Progenitor cell of endocrine pancreas (in vitro differentiated cells): ENCODE measurements at regions not wholly inside any gene's neighbourhood (a gene's known extent, or its start where the extent isn't known, plus 50 kb on each side); places are given as distances from the start of the nearest gene placed in this dataset.

Source experiments
- DNase-seq: peaks from one replicate; pipeline ENCODE4 v3.0.0; 2021; ENCODE audit warnings: low spot score; ENCODE audit not compliant: unreplicated experiment
- H3K27ac Mint-ChIP-seq: 2 replicates; pipeline ENCODE4 v1.8.0; 2021; ENCODE audit warnings: mild to moderate bottlenecking, moderate library complexity, mixed read lengths
- H3K27me3 Mint-ChIP-seq: 2 replicates; pipeline ENCODE4 v1.8.0; 2021; ENCODE audit warnings: mixed read lengths
- H3K36me3 Mint-ChIP-seq: 2 replicates; pipeline ENCODE4 v1.8.0; 2022; ENCODE audit warnings: mixed read lengths; ENCODE audit not compliant: insufficient read depth
- H3K4me1 Mint-ChIP-seq: 2 replicates; pipeline ENCODE4 v1.8.0; 2021; ENCODE audit warnings: low read depth, mixed read lengths
- H3K4me3 Mint-ChIP-seq: 2 replicates; pipeline ENCODE4 v1.8.0; 2021; ENCODE audit warnings: low read depth, mild to moderate bottlenecking, moderate library complexity, mixed read lengths
- H3K9me3 Mint-ChIP-seq: 2 replicates; pipeline ENCODE4 v1.8.0; 2021; ENCODE audit warnings: low read depth, mixed read lengths
- CTCF ChIP-seq: fragments of 200-600 bp; sonication (generic); IDR thresholded peaks from one replicate; pipeline ENCODE4 v1.5.0; 2021; ENCODE audit warnings: antibody characterized with exemption, mild to moderate bottlenecking; ENCODE audit not compliant: unreplicated experiment

GRCh38 chr2:196337208-196337953 lies 166.0 kb upstream of the STK17B start:
- no peak overlapping the region for H3K27ac Mint-ChIP-seq
- peak; percentile 70 for TF ChIP-seq CTCF
- H3K4me3 Mint-ChIP-seq, result no peak overlapping the region
- no peaks in the 10 kb centered on the region for H3K9me3 Mint-ChIP-seq
- H3K4me1 Mint-ChIP-seq, result no peaks in the 10 kb centered on the region
- no peaks in the 10 kb centered on the region for H3K36me3 Mint-ChIP-seq
- no peaks in the 10 kb centered on the region for H3K27me3 Mint-ChIP-seq
- DNase-seq, result no peak

- no peak for DNase-seq
- TF ChIP-seq CTCF, result no peak
- Mint-ChIP-seq H3K27me3 (no peaks in the 10 kb centered on the region), H3K4me3 (no peak overlapping the region), H3K36me3 (no peaks in the 10 kb centered on the region), H3K9me3 (no peaks in the 10 kb centered on the region), H3K27ac (no peak overlapping the region), H3K4me1 (no peaks in the 10 kb centered on the region)
Observed at GRCh38 chr2:196338440-196338839, 167.1 kb upstream of the STK17B start.

GRCh38 chr2:196341277-196341841 lies 170.0 kb upstream of the STK17B start:
- no peaks in the 10 kb centered on the region for H3K27me3 Mint-ChIP-seq
- no peak overlapping the region for H3K4me3 Mint-ChIP-seq
- no peaks in the 10 kb centered on the region for H3K4me1 Mint-ChIP-seq
- no peaks in the 10 kb centered on the region for H3K9me3 Mint-ChIP-seq
- H3K27ac Mint-ChIP-seq, result no peak overlapping the region
- TF ChIP-seq CTCF, result no peak
- no peak for DNase-seq
- H3K36me3 Mint-ChIP-seq, result no peaks in the 10 kb centered on the region

- no peak for TF ChIP-seq CTCF
- H3K4me3 Mint-ChIP-seq, result no peak overlapping the region
- H3K36me3 Mint-ChIP-seq, result no peaks in the 10 kb centered on the region
- H3K27me3 Mint-ChIP-seq, result no peaks in the 10 kb centered on the region
- no peaks in the 10 kb centered on the region for H3K9me3 Mint-ChIP-seq
- no peaks in the 10 kb centered on the region for H3K4me1 Mint-ChIP-seq
- no peak for DNase-seq
- no peak overlapping the region for H3K27ac Mint-ChIP-seq
Observed at GRCh38 chr2:196344397-196344796, 173.0 kb upstream of the STK17B start.

- Mint-ChIP-seq H3K4me3 (no peak overlapping the region), H3K27ac (no peak overlapping the region), H3K36me3 (no peaks in the 10 kb centered on the region), H3K27me3 (no peaks in the 10 kb centered on the region), H3K9me3 (no peaks in the 10 kb centered on the region), H3K4me1 (no peaks in the 10 kb centered on the region)
- no peak for TF ChIP-seq CTCF
- DNase-seq, result no peak
Observed at GRCh38 chr2:196353717-196354116, 182.3 kb upstream of the STK17B start.
